IMR-90 (cell line): ENCODE measurements at regions not wholly inside any gene's neighbourhood (a gene's known extent, or its start where the extent isn't known, plus 50 kb on each side); places are given as distances from the start of the nearest gene placed in this dataset.

ENCODE experiments used
- USF2 ChIP-seq: fragments of 150-350 bp; IDR thresholded peaks from 2 replicates; pipeline ENCODE4 v1.6.1; 2017; ENCODE audit warnings: mild to moderate bottlenecking, antibody characterized with exemption, low read length, low read depth
- TF ChIP-seq, protein P1 (sequence below): conservative IDR thresholded peaks from 2 replicates; pipeline ENCODE4 v1.5.1; 2012; ENCODE audit warnings: mild to moderate bottlenecking, low read depth, low read length, improper control_type of control experiment

DNA sequence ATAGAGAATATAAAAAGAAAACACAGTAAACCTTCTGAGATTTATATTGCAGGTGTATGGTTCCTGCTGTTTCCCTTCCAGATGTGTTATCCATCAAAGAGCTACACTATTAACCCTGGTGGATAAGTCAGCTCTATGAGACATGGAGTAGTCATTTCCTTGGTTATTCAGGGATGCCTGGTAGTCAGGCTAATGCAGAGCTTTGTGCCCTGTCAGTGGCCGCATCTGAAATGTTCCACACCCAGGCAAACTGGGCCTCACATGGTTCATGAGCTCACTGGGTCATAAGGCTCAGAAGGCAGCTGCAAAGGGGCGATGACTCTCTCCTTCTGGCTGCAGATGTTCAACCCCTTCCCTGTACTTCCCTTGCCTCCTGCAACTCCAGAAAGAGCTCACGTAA is 473.6 kb downstream of the EPHA7 start:
- TF ChIP-seq, protein P1, sequence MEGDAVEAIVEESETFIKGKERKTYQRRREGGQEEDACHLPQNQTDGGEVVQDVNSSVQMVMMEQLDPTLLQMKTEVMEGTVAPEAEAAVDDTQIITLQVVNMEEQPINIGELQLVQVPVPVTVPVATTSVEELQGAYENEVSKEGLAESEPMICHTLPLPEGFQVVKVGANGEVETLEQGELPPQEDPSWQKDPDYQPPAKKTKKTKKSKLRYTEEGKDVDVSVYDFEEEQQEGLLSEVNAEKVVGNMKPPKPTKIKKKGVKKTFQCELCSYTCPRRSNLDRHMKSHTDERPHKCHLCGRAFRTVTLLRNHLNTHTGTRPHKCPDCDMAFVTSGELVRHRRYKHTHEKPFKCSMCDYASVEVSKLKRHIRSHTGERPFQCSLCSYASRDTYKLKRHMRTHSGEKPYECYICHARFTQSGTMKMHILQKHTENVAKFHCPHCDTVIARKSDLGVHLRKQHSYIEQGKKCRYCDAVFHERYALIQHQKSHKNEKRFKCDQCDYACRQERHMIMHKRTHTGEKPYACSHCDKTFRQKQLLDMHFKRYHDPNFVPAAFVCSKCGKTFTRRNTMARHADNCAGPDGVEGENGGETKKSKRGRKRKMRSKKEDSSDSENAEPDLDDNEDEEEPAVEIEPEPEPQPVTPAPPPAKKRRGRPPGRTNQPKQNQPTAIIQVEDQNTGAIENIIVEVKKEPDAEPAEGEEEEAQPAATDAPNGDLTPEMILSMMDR: no peak
- TF ChIP-seq USF2: no peak
